C4-2B (cell line): ENCODE measurements at regions not wholly inside any gene's neighbourhood (a gene's known extent, or its start where the extent isn't known, plus 50 kb on each side); places are given as distances from the start of the nearest gene placed in this dataset.

Source experiments
- CTCF ChIP-seq: fragments of 450-650 bp; conservative IDR thresholded peaks from 2 replicates; pipeline ENCODE4 v1.5.1; 2017; ENCODE audit warnings: mild to moderate bottlenecking
- ZFX ChIP-seq: fragments of 450-650 bp; IDR thresholded peaks from 2 replicates; pipeline ENCODE4 v1.6.1; 2017

DNA sequence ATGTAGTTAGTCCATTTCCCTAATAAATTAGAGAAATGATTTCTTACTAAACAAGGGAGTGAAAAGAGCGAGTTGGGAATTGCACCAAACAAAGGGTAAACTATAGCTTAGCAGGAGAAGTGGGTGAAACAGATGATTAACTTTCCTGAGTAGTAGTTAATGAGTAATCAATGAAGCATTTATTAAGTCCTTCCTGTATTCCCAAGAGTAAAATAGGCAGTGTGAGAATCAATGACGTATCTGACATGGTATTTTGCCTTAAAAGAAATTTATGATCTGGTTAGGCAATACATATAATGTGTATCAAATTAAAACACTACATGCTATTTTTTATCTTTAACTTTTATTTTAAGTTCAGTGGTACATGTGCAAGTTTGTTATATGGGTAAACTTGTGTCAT, 142.8 kb downstream of the KLF5 start:
- TF ChIP-seq CTCF (no peak), ZFX (no peak)
